ENCODE measurements at regions not wholly inside any gene's neighbourhood (a gene's known extent, or its start where the extent isn't known, plus 50 kb on each side); places are given as distances from the start of the nearest gene placed in this dataset.
"Not testable (repeated sequence)": the region's sequence is repeated elsewhere in the genome, so short reads cannot be mapped to it uniquely, and the experiment has no call there.

GRCh38 chr9:89937051-89937450 is 332.2 kb downstream of the GADD45G start:
- no peak for DNase-seq (ENCODE audit: low read depth)

GRCh38 chr9:89939181-89939580 is 334.4 kb downstream of the GADD45G start:
- no peak for DNase-seq (ENCODE audit: low read depth)

- DNase-seq (ENCODE audit: low read depth): no peak
These were observed 334.9 kb downstream of the GADD45G start for GRCh38 chr9:89939626-89940292.

GRCh38 chr9:89940625-89941024 is 335.8 kb downstream of the GADD45G start:
- no peak for DNase-seq (ENCODE audit: low read depth)

GRCh38 chr9:89941875-89942274 is 337.1 kb downstream of the GADD45G start:
- DNase-seq (ENCODE audit: low read depth): no peak

- no peak for DNase-seq (ENCODE audit: low read depth)
These were observed 337.8 kb downstream of the GADD45G start for GRCh38 chr9:89942643-89943042.

- DNase-seq (ENCODE audit: low read depth): no peak
These were observed 338.5 kb downstream of the GADD45G start for GRCh38 chr9:89943309-89943708.

GRCh38 chr9:89943728-89944127 is 338.9 kb downstream of the GADD45G start:
- DNase-seq (ENCODE audit: low read depth): no peak

GRCh38 chr9:89945133-89945532 is 340.3 kb downstream of the GADD45G start:
- DNase-seq (ENCODE audit: low read depth): no peak

GRCh38 chr9:89946741-89947140 is 341.9 kb downstream of the GADD45G start:
- DNase-seq (ENCODE audit: low read depth): no peak

GRCh38 chr9:89949111-89949510 is 344.3 kb downstream of the GADD45G start:
- DNase-seq (ENCODE audit: low read depth): no peak

- no peak for DNase-seq (ENCODE audit: low read depth)
These were observed 346.9 kb downstream of the GADD45G start for GRCh38 chr9:89951675-89952074.

GRCh38 chr9:89952401-89952800 is 347.6 kb downstream of the GADD45G start:
- DNase-seq (ENCODE audit: low read depth): no peak

GRCh38 chr9:89953263-89953662 is 348.5 kb downstream of the GADD45G start:
- not testable (repeated sequence) for DNase-seq (ENCODE audit: low read depth)

GRCh38 chr9:89953824-89954615 is 349.2 kb downstream of the GADD45G start:
- DNase-seq (ENCODE audit: low read depth): no peak

- no peak for DNase-seq (ENCODE audit: low read depth)
These were observed 350.3 kb downstream of the GADD45G start for GRCh38 chr9:89955144-89955543.

GRCh38 chr9:89955626-89956025 is 350.8 kb downstream of the GADD45G start:
- no peak for DNase-seq (ENCODE audit: low read depth)

GRCh38 chr9:89956331-89956730 is 351.5 kb downstream of the GADD45G start:
- DNase-seq (ENCODE audit: low read depth): no peak

GRCh38 chr9:89956907-89957306 is 352.1 kb downstream of the GADD45G start:
- DNase-seq (ENCODE audit: low read depth): no peak

- no peak for DNase-seq (ENCODE audit: low read depth)
These were observed 353.3 kb downstream of the GADD45G start for GRCh38 chr9:89958086-89958485.

GRCh38 chr9:89961616-89962341 is 357.0 kb downstream of the GADD45G start:
- no peak for DNase-seq (ENCODE audit: low read depth)

GRCh38 chr9:89963280-89963679 is 358.5 kb downstream of the GADD45G start:
- DNase-seq (ENCODE audit: low read depth): no peak

- DNase-seq (ENCODE audit: low read depth): no peak
These were observed 362.7 kb downstream of the GADD45G start for GRCh38 chr9:89967527-89967926.

Measured in T-helper 22 cell (primary cell).